ENCODE measurements at regions not wholly inside any gene's neighbourhood (a gene's known extent, or its start where the extent isn't known, plus 50 kb on each side); places are given as distances from the start of the nearest gene placed in this dataset.

- intact Hi-C loops (cut with micrococcal nuclease): no loop called here
- Mint-ChIP-seq H3K4me3 (no peak overlapping the region), H3K4me1 (no peaks in the 10 kb centered on the region), H3K27ac (no peak overlapping the region), H3K9me3 (no peaks in the 10 kb centered on the region), H3K36me3 (no peaks in the 10 kb centered on the region), H3K27me3 (ENCODE audit: low read depth in 2 of 2) (no peaks in the 10 kb centered on the region)
- WGBS (ENCODE audit: insufficient coverage): 89% methylated on average over 8 of the region's 10 CpGs
- TF ChIP-seq CTCF (IDR thresholded peaks at IDR 0.05): no peak
- Histone ChIP-seq H3K4me1 (ENCODE audit: control insufficient read depth, insufficient read depth, low read length) (no peaks in the 10 kb centered on the region), H3K4me3 (ENCODE audit: low read length) (no peak overlapping the region), H3K9me3 (ENCODE audit: control insufficient read depth, insufficient read depth, low read length) (no peaks in the 10 kb centered on the region), H3K27ac (ENCODE audit: low read length) (no peak overlapping the region), H3K27me3 (ENCODE audit: control insufficient read depth, insufficient read depth, low read length) (no peaks in the 10 kb centered on the region), H3K36me3 (ENCODE audit: control insufficient read depth, insufficient read depth, low read length) (no peaks in the 10 kb centered on the region)
- ATAC-seq: no peak
- DNase-seq: no peak
These were observed 274.1 kb upstream of the DAAM1 start for GRCh38 chr14:58914279-58914855.

- 67% methylated on average over 1 of the region's 2 CpGs for WGBS (ENCODE audit: insufficient coverage)
- no peak for ATAC-seq
- H3K4me3 Mint-ChIP-seq: no peak overlapping the region
- H3K27me3 ChIP-seq (ENCODE audit: control insufficient read depth, insufficient read depth, low read length): no peaks in the 10 kb centered on the region
- DNase-seq: no peak
- no peaks in the 10 kb centered on the region for H3K36me3 Mint-ChIP-seq
- H3K4me3 ChIP-seq (ENCODE audit: low read length): no peak overlapping the region
- no peaks in the 10 kb centered on the region for H3K4me1 ChIP-seq (ENCODE audit: control insufficient read depth, insufficient read depth, low read length)
- no peaks in the 10 kb centered on the region for H3K9me3 Mint-ChIP-seq
- no peak overlapping the region for H3K27ac ChIP-seq (ENCODE audit: low read length)
- no peaks in the 10 kb centered on the region for H3K36me3 ChIP-seq (ENCODE audit: control insufficient read depth, insufficient read depth, low read length)
- H3K27me3 Mint-ChIP-seq (ENCODE audit: low read depth in 2 of 2): no peaks in the 10 kb centered on the region
- no peak for TF ChIP-seq CTCF (IDR thresholded peaks at IDR 0.05)
- no peaks in the 10 kb centered on the region for H3K9me3 ChIP-seq (ENCODE audit: control insufficient read depth, insufficient read depth, low read length)
- no peaks in the 10 kb centered on the region for H3K4me1 Mint-ChIP-seq
- intact Hi-C loops (cut with micrococcal nuclease): no loop called here
- no peak overlapping the region for H3K27ac Mint-ChIP-seq
These were observed 272.8 kb upstream of the DAAM1 start for GRCh38 chr14:58915646-58916045.

GRCh38 chr14:58918066-58918738 lies 270.3 kb upstream of the DAAM1 start:
- Mint-ChIP-seq H3K36me3 (no peaks in the 10 kb centered on the region), H3K4me1 (no peaks in the 10 kb centered on the region), H3K9me3 (peaks cover 2 to 3% of the 10 kb centered on the region in 2 donors), H3K4me3 (no peak overlapping the region), H3K27ac (no peak overlapping the region), H3K27me3 (ENCODE audit: low read depth in 2 of 2) (no peaks in the 10 kb centered on the region)
- no peaks in the 10 kb centered on the region for H3K4me1 ChIP-seq (ENCODE audit: control insufficient read depth, insufficient read depth, low read length)
- intact Hi-C loops (cut with micrococcal nuclease): no loop called here
- no peaks in the 10 kb centered on the region for H3K36me3 ChIP-seq (ENCODE audit: control insufficient read depth, insufficient read depth, low read length)
- H3K9me3 ChIP-seq (ENCODE audit: control insufficient read depth, insufficient read depth, low read length): no peaks in the 10 kb centered on the region
- WGBS (ENCODE audit: insufficient coverage): 90% methylated on average over 6 of the region's 6 CpGs
- ATAC-seq (no peak), DNase-seq (no peak)
- H3K27ac ChIP-seq (ENCODE audit: low read length): no peak overlapping the region
- H3K4me3 ChIP-seq (ENCODE audit: low read length): no peak overlapping the region
- TF ChIP-seq CTCF (IDR thresholded peaks at IDR 0.05): no peak
- no peaks in the 10 kb centered on the region for H3K27me3 ChIP-seq (ENCODE audit: control insufficient read depth, insufficient read depth, low read length)

GRCh38 chr14:58919217-58919616 lies 269.2 kb upstream of the DAAM1 start:
- WGBS (ENCODE audit: insufficient coverage): 94% methylated on average over 5 of the region's 6 CpGs
- no peaks in the 10 kb centered on the region for H3K4me1 Mint-ChIP-seq
- Histone ChIP-seq H3K36me3 (ENCODE audit: control insufficient read depth, insufficient read depth, low read length) (no peaks in the 10 kb centered on the region), H3K27me3 (ENCODE audit: control insufficient read depth, insufficient read depth, low read length) (no peaks in the 10 kb centered on the region), H3K9me3 (ENCODE audit: control insufficient read depth, insufficient read depth, low read length) (no peaks in the 10 kb centered on the region), H3K4me3 (ENCODE audit: low read length) (no peak overlapping the region), H3K27ac (ENCODE audit: low read length) (no peak overlapping the region), H3K4me1 (ENCODE audit: control insufficient read depth, insufficient read depth, low read length) (no peaks in the 10 kb centered on the region)
- ATAC-seq (no peak), DNase-seq (no peak)
- no peak overlapping the region for H3K27ac Mint-ChIP-seq
- intact Hi-C loops (cut with micrococcal nuclease): no loop called here
- H3K27me3 Mint-ChIP-seq (ENCODE audit: low read depth in 2 of 2): no peaks in the 10 kb centered on the region
- TF ChIP-seq CTCF (IDR thresholded peaks at IDR 0.05): no peak
- peaks cover 2 to 3% of the 10 kb centered on the region in 2 donors for H3K9me3 Mint-ChIP-seq
- no peaks in the 10 kb centered on the region for H3K36me3 Mint-ChIP-seq
- no peak overlapping the region for H3K4me3 Mint-ChIP-seq

Data from natural killer cell (primary cell).